ENCODE measurements at regions not wholly inside any gene's neighbourhood (a gene's known extent, or its start where the extent isn't known, plus 50 kb on each side); places are given as distances from the start of the nearest gene placed in this dataset.

GRCh38 chr2:120570001-120570400 lies 165.7 kb upstream of the GLI2 start:
- CTCF ChIA-PET (ENCODE audit: partially characterized antibody), result interaction anchor here (0.5 to 1.6 kb wide), 6 partner anchors 57 to 745 kb away, joined by 3 to 4 read pairs (median 3); no protein-coding TSS in a partner anchor
- no peaks in the 10 kb centered on the region for H3K79me1 ChIP-seq (ENCODE audit: low read depth, low read length)

More at GRCh38 chr2:120570001-120570400, 165.7 kb upstream of the GLI2 start:
- WGBS, 2 experiments (ENCODE audit: extremely low coverage in 1 of 2, insufficient coverage in 1 of 2, insufficient read length in 1 of 2, insufficient replicate concordance in 2 of 2, low coverage in 1 of 2, low lambda C conversion rate in 2 of 2, missing lambda C conversion rate in 1 of 2), result 88% methylated on average over 12 of the region's 12 CpGs; no CpG with 5 or more reads in 1 of the 2 experiments
- H3K27ac ChIP-seq (ENCODE audit: low read depth, low read length), result no peak overlapping the region
- H3K56ac ChIP-seq (replicated peaks; ENCODE audit: insufficient read length, low read depth, low read length), result no peak overlapping the region
- H3K36me3 ChIP-seq (ENCODE audit: control insufficient read depth in 2 of 4, insufficient read depth in 4 of 4, low read length in 3 of 4), result no peaks in the 10 kb centered on the region
- H4K91ac ChIP-seq (replicated peaks; ENCODE audit: insufficient read length, low read length), result no peak overlapping the region
- no peaks in the 10 kb centered on the region for H3K79me2 ChIP-seq (ENCODE audit: control insufficient read depth in 1 of 2, insufficient read depth in 2 of 2, low read length in 2 of 2)
- DNase-seq (ENCODE audit: low read depth in 1 of 2, low spot score in 2 of 2) (no peak), FAIRE-seq (no peak)
- no peak overlapping the region; the same call in 1 of the 2 replicates for H2BK5ac ChIP-seq (ENCODE audit: low read depth, low read length)
- H2BK20ac ChIP-seq (ENCODE audit: low read length), result no peak overlapping the region
- H3K4ac ChIP-seq (replicated peaks; ENCODE audit: insufficient read length, low read depth, low read length), result no peak overlapping the region
- no peak overlapping the region for H3K14ac ChIP-seq (ENCODE audit: insufficient read length)
- no peaks in the 10 kb centered on the region for H3K23me2 ChIP-seq (ENCODE audit: low read depth, low read length)
- TF ChIP-seq, protein P1, sequence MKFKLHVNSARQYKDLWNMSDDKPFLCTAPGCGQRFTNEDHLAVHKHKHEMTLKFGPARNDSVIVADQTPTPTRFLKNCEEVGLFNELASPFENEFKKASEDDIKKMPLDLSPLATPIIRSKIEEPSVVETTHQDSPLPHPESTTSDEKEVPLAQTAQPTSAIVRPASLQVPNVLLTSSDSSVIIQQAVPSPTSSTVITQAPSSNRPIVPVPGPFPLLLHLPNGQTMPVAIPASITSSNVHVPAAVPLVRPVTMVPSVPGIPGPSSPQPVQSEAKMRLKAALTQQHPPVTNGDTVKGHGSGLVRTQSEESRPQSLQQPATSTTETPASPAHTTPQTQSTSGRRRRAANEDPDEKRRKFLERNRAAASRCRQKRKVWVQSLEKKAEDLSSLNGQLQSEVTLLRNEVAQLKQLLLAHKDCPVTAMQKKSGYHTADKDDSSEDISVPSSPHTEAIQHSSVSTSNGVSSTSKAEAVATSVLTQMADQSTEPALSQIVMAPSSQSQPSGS (IDR thresholded peaks at IDR 0.05; ENCODE audit: low read length), result no peak
- TF ChIP-seq CTBP2 (IDR thresholded peaks at IDR 0.05; ENCODE audit: borderline replicate concordance, insufficient read depth, insufficient read length, low read length) (no peak), ZNF274 (IDR thresholded peaks at IDR 0.05; ENCODE audit: borderline replicate concordance, extremely low read depth, low read length) (no peak), EP300 (IDR thresholded peaks at IDR 0.05; ENCODE audit: borderline replicate concordance in 1 of 2, low read depth in 2 of 2, low read length in 2 of 2) (no peak), POU5F1 (IDR thresholded peaks at IDR 0.05; ENCODE audit: low read depth, low read length) (no peak), CREB1 (IDR thresholded peaks at IDR 0.05) (no peak), MAFK (IDR thresholded peaks at IDR 0.05; ENCODE audit: low read depth, low read length) (no peak), POLR2A (IDR thresholded peaks at IDR 0.05; ENCODE audit: control extremely low read depth in 1 of 2, low read depth in 2 of 2, low read length in 2 of 2) (no peak)
- no peaks in the 10 kb centered on the region for H4K20me1 ChIP-seq (replicated peaks in 1 of 2; ENCODE audit: control insufficient read depth in 1 of 2, insufficient read depth in 2 of 2, low read length in 2 of 2)
- no peak overlapping the region for H3K4me3 ChIP-seq (ENCODE audit: extremely low read depth in 1 of 4, insufficient read depth in 2 of 4, low read depth in 3 of 4, low read length in 4 of 4)
- H2BK120ac ChIP-seq (replicated peaks; ENCODE audit: low read depth, low read length), result no peak overlapping the region
- H4K5ac ChIP-seq (ENCODE audit: insufficient read length, low read depth, low read length), result no peak overlapping the region
- H3K18ac ChIP-seq (ENCODE audit: extremely low read depth, low read length), result 0 out of 2 replicates have a peak overlapping the region, but pooled peaks have one; percentile 13
- 0 out of 2 replicates have a peak overlapping the region, but pooled peaks have one; percentile 12 for H2BK12ac ChIP-seq (ENCODE audit: low read depth, low read length)
- H2BK15ac ChIP-seq (ENCODE audit: low read length), result no peak overlapping the region
- no peak overlapping the region for H3K9ac ChIP-seq (replicated peaks in 1 of 4; ENCODE audit: extremely low read depth in 1 of 4, low read depth in 3 of 4, low read length in 3 of 4)
- H3K4me1 ChIP-seq (replicated peaks in 1 of 4; ENCODE audit: control insufficient read depth in 3 of 4, insufficient read depth in 4 of 4, low read length in 3 of 4), result peaks cover 0 to 1% (median 0%) of the 10 kb centered on the region in 4 experiments; a peak in 2 of 7 replicates
- H2AK5ac ChIP-seq (ENCODE audit: low read depth, low read length), result 0 out of 2 replicates have a peak overlapping the region, but pooled peaks have one; percentile 16
- H3K23ac ChIP-seq (ENCODE audit: insufficient read length), result no peak overlapping the region
- POLR2A ChIA-PET (ENCODE audit: partially characterized antibody), result interaction anchor here (1.1 kb wide), 1 partner anchor 10 kb away, joined by 3 read pairs; no protein-coding TSS in a partner anchor
- peak overlapping the region; percentile 62; the same call in 1 of the 2 replicates for H4K8ac ChIP-seq (ENCODE audit: extremely low read depth, insufficient read depth, low read length)
- peaks cover 0 to 33% (median 17%) of the 10 kb centered on the region in 4 experiments; a peak in 6 of 7 replicates for H3K27me3 ChIP-seq (replicated peaks in 1 of 4; ENCODE audit: control insufficient read depth in 3 of 4, extremely low read depth in 1 of 4, insufficient read depth in 3 of 4, low read length in 3 of 4)
- H3K9me3 ChIP-seq (ENCODE audit: insufficient read depth in 2 of 2, low read depth in 1 of 2, low read length in 1 of 2), result no peaks in the 10 kb centered on the region
- no peak overlapping the region for H3K4me2 ChIP-seq (ENCODE audit: insufficient read depth in 1 of 2, low read depth in 2 of 2, low read length in 2 of 2)
- H2AFZ ChIP-seq (ENCODE audit: low read length), result no peak overlapping the region
